ENCODE measurements at regions not wholly inside any gene's neighbourhood (a gene's known extent, or its start where the extent isn't known, plus 50 kb on each side); places are given as distances from the start of the nearest gene placed in this dataset.

- no peaks in the 10 kb centered on the region for H3K36me3 ChIP-seq (ENCODE audit: insufficient read depth, low read length)
- Mint-ChIP-seq H3K27ac (no peak overlapping the region), H3K36me3 (ENCODE audit: low read depth) (no peaks in the 10 kb centered on the region), H3K9me3 (peaks cover 6% of the 10 kb centered on the region), H3K27me3 (no peaks in the 10 kb centered on the region), H3K4me1 (ENCODE audit: low read depth) (peaks cover 10% of the 10 kb centered on the region), H3K4me3 (no peak overlapping the region)
- H3K4me1 ChIP-seq (ENCODE audit: insufficient read depth, low read length) = no peaks in the 10 kb centered on the region
- no peaks in the 10 kb centered on the region for H3K27me3 ChIP-seq (ENCODE audit: control insufficient read depth in 1 of 2, insufficient read depth in 2 of 2, low read length in 2 of 2)
- ChIA-PET CTCF (no interaction called here), POLR2A (no interaction called here)
- intact Hi-C loops (cut with DNase I, micrococcal nuclease) = no loop called here
- peaks cover 4 to 9% of the 10 kb centered on the region in 2 experiments for H3K9me3 ChIP-seq (ENCODE audit: control insufficient read depth in 1 of 2, insufficient read depth in 1 of 2, low read length in 2 of 2)
- no peak overlapping the region for H3K27ac ChIP-seq (ENCODE audit: low read depth in 1 of 2, low read length in 2 of 2)
- DNase-seq (no peak), ATAC-seq (ENCODE audit: poor library complexity) (no peak)
- H3K4me3 ChIP-seq (ENCODE audit: low read length) = no peak overlapping the region
- TF ChIP-seq CTCF (IDR thresholded peaks at IDR 0.05) = no peak
These were observed 154.3 kb downstream of the MACC1 start for GRCh38 chr7:20062932-20063331.

- no peak overlapping the region for H3K27ac ChIP-seq (ENCODE audit: low read depth in 1 of 2, low read length in 2 of 2)
- no peaks in the 10 kb centered on the region for H3K9me3 ChIP-seq (ENCODE audit: control insufficient read depth in 1 of 2, insufficient read depth in 1 of 2, low read length in 2 of 2)
- no peak for ATAC-seq (ENCODE audit: poor library complexity)
- H3K4me1 ChIP-seq (ENCODE audit: insufficient read depth, low read length) = no peaks in the 10 kb centered on the region
- Mint-ChIP-seq H3K4me3 (no peak overlapping the region), H3K27me3 (no peaks in the 10 kb centered on the region), H3K4me1 (ENCODE audit: low read depth) (no peaks in the 10 kb centered on the region), H3K36me3 (ENCODE audit: low read depth) (no peaks in the 10 kb centered on the region), H3K27ac (no peak overlapping the region), H3K9me3 (peaks cover 3% of the 10 kb centered on the region)
- no peak for DNase-seq
- no peaks in the 10 kb centered on the region for H3K36me3 ChIP-seq (ENCODE audit: insufficient read depth, low read length)
- POLR2A ChIA-PET = no interaction called here
- no peaks in the 10 kb centered on the region for H3K27me3 ChIP-seq (ENCODE audit: control insufficient read depth in 1 of 2, insufficient read depth in 2 of 2, low read length in 2 of 2)
- intact Hi-C loops (cut with DNase I, micrococcal nuclease) = no loop called here
- CTCF ChIA-PET = no interaction called here
- no peak for TF ChIP-seq CTCF (IDR thresholded peaks at IDR 0.05)
- H3K4me3 ChIP-seq (ENCODE audit: low read length) = no peak overlapping the region
These were observed 163.7 kb downstream of the MACC1 start for GRCh38 chr7:20053334-20054104.

- Histone ChIP-seq H3K27ac (ENCODE audit: low read depth in 1 of 2, low read length in 2 of 2) (no peak overlapping the region), H3K4me3 (ENCODE audit: low read length) (no peak overlapping the region), H3K4me1 (ENCODE audit: insufficient read depth, low read length) (no peaks in the 10 kb centered on the region), H3K9me3 (ENCODE audit: control insufficient read depth in 1 of 2, insufficient read depth in 1 of 2, low read length in 2 of 2) (no peaks in the 10 kb centered on the region), H3K36me3 (ENCODE audit: insufficient read depth, low read length) (no peaks in the 10 kb centered on the region), H3K27me3 (ENCODE audit: control insufficient read depth in 1 of 2, insufficient read depth in 2 of 2, low read length in 2 of 2) (no peaks in the 10 kb centered on the region)
- intact Hi-C loops (cut with DNase I, micrococcal nuclease) = no loop called here
- no peak for TF ChIP-seq CTCF (IDR thresholded peaks at IDR 0.05)
- no peak overlapping the region for H3K4me3 Mint-ChIP-seq
- DNase-seq (no peak), ATAC-seq (ENCODE audit: poor library complexity) (no peak)
- no peaks in the 10 kb centered on the region for H3K9me3 Mint-ChIP-seq
- ChIA-PET POLR2A (no interaction called here), CTCF (no interaction called here)
- H3K27ac Mint-ChIP-seq = no peak overlapping the region
- H3K27me3 Mint-ChIP-seq = no peaks in the 10 kb centered on the region
- H3K36me3 Mint-ChIP-seq (ENCODE audit: low read depth) = no peaks in the 10 kb centered on the region
- no peaks in the 10 kb centered on the region for H3K4me1 Mint-ChIP-seq (ENCODE audit: low read depth)
These were observed 166.8 kb downstream of the MACC1 start for GRCh38 chr7:20050241-20050966.

Measured in CD4-positive, alpha-beta T cell (primary cell).